HG02571 (cell line): ENCODE measurements at regions not wholly inside any gene's neighbourhood (a gene's known extent, or its start where the extent isn't known, plus 50 kb on each side); places are given as distances from the start of the nearest gene placed in this dataset.
A peak's percentile ranks its signal among the peaks of the same experiment; 100 is the strongest.
"Not testable (repeated sequence)": the region's sequence is repeated elsewhere in the genome, so short reads cannot be mapped to it uniquely, and the experiment has no call there.

Experiments used
- ATAC-seq: cut with Tn5 transposase; IDR thresholded peaks from one replicate; pipeline ENCODE4 v1.9.1; 2021; ENCODE audit warnings: mild to moderate bottlenecking, moderate library complexity; ENCODE audit not compliant: unreplicated experiment

DNA sequence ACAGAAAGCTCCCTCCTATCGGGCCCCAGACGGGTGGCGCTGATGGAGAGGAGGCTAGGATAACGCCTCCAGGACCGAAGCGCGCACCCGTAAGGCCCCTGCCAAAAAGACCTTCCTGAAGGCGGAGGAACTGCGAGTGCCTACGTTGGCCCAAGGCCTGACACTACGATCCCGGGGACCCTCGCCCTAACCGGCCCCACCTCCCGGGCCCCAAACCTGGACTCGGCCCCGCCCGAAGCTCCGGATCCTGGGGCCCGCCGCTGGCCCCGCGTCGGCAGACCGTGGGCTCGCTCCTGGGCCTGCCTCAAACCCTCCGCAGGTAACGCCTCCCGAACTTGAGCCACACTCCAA, 53.6 kb upstream of the ROPN1B start:
- not testable (repeated sequence) for ATAC-seq

DNA sequence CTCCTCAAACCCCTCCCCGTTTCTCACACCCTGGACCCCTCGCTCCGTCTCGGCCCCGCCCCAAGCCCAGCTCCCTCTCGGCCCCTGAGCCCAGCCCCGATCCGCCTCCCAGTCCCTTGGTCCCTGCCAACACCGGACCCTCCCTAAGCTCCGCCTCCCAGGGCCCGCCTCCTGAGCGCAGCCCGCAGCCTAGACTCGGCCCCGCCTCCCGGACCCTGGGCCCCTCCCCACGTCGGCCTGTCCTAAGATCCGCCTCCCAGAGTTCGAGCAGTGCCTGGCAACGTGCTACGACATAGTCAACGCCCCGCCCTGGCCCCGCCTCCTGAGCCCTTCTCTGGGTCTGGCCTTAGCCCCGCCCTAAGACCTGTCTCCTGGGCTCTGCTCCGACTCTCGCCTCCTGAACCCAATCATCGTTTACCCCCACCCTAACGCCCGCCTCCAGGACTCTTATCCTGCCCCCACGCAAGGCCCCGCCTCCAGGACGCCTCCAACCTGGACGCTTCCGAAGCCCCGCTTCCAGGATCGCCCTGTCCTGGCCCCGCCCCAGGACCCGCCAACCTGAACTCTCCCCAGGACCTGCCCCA, 53.1 kb upstream of the ROPN1B start:
- peak; percentile 83 for ATAC-seq

DNA sequence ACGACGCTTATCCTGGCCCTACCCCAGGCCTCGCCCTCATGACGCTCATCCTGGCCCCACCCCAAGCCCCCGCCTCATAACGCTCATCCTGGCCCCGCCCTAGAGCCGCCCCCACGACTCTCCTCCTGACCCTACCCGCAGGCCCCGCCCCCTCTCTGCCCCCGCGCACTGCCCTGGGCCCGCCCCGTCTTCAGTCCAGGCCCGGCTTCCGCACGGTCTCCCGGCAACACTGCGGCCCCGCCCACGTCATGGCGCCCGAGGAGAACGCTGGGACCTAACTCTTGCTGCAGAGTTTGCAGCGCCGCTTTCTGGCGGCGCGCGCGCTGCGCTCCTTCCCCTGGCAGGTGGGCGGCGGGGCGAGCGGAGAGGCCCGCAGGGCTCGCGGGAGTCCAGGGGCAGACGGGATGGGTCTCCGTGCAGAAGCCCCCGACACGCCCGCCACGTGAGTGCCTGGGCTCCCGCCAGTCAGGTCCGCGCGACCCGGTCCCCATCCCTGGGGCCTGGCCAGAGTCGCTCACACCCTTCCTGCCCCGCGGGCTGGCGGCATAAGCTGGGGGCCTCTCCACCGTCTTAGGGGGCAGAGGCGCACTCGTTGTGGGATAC, 52.5 kb upstream of the ROPN1B start:
- ATAC-seq: peak; percentile 63

DNA sequence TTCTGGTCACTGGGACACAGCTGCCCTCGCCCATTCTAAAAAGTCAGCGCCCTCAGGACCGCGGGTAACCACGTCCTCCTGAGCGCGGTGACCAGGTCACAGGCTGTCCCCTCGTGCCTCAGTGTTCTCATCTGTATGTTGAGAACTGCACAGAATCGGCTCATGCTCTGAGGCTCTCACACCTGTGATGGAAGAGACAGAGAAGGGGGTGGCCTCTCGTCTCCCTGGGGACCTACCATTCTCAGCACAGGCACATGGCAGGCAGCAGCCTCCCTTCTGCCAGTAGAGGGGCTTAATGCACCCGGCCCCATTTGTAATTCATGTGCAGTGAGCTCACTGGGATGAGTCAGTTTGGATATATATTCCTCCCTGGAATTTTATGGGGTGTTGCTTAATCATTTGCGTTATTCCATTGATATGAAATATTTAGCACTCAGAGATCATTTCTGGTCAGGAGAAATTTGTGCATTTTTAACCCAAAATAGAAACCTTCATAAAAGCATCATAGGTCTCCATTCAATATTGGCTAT, 51.9 kb upstream of the ROPN1B start:
- ATAC-seq: not testable (repeated sequence)

DNA sequence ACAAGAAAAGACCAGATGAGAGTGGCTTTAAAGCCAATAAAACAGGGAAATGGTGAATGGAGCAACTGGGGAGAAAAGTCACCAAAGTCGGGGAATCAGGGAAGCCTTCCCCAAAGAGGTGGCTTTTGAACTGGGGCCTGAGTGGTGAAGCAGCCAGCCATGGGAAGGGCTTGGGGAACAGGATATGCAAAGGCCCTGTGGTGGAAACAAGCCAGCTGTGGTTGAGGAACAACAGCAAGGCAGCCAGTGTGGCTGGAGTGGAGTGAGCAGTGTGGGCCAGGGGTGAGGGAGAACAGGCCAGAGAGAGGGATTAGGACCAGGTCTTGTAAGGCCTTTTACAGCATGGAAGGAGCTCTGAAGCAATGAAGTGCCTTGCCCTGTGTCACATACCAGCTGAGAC, 51.0 kb upstream of the ROPN1B start:
- not testable (repeated sequence) for ATAC-seq

- ATAC-seq: not testable (repeated sequence)
Measured at GRCh38 chr3:125918451-125918850, 50.5 kb upstream of the ROPN1B start.

GRCh38 chr3:125918866-125919265, 50.1 kb upstream of the ROPN1B start:
- ATAC-seq: not testable (repeated sequence)
